ENCODE measurements at regions not wholly inside any gene's neighbourhood (a gene's known extent, or its start where the extent isn't known, plus 50 kb on each side); places are given as distances from the start of the nearest gene placed in this dataset.

DNA sequence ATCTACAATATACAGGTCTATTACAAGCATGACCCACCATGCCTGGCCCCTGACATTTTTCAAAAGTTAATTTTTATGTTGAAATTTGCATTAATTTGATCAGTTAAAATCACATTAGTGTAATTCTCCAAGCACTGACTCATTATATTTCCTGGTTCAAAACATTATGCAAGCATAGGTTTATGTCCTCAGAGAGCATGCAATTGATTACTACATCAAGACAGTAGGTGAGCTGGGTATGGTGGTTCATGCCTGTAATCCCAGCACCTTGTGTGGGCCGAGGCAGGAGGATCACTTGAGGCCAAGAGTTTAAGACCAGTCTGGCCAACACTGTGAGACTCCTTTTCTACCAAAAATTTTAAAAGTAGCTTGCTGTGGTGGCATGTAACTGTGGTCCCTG is 248.8 kb upstream of the KLHL1 start:
- Histone ChIP-seq H3K27ac (ENCODE audit: low read depth, low read length) (no peak overlapping the region), H3K27me3 (ENCODE audit: control insufficient read depth, insufficient read depth, low read length) (no peaks in the 10 kb centered on the region), H3K9me3 (ENCODE audit: control insufficient read depth, insufficient read depth, low read length) (peaks cover 3% of the 10 kb centered on the region; the same call in 1 of the 2 replicates), H3K4me3 (ENCODE audit: low read depth, low read length) (no peak overlapping the region)
- ChIA-PET CTCF (no interaction called here), POLR2A (no interaction called here)
- DNase-seq (ENCODE audit: low read depth, low spot score), result no peak
- no peak for TF ChIP-seq CTCF (IDR thresholded peaks at IDR 0.05; ENCODE audit: low read depth, low read length)

GRCh38 chr13:70353096-70353495 is 244.8 kb upstream of the KLHL1 start:
- ChIA-PET POLR2A (no interaction called here), CTCF (no interaction called here)
- H3K9me3 ChIP-seq (ENCODE audit: control insufficient read depth, insufficient read depth, low read length), result peaks cover 3% of the 10 kb centered on the region; the same call in 1 of the 2 replicates
- H3K4me3 ChIP-seq (ENCODE audit: low read depth, low read length), result no peak overlapping the region
- no peaks in the 10 kb centered on the region for H3K27me3 ChIP-seq (ENCODE audit: control insufficient read depth, insufficient read depth, low read length)
- no peak for DNase-seq (ENCODE audit: low read depth, low spot score)
- TF ChIP-seq CTCF (IDR thresholded peaks at IDR 0.05; ENCODE audit: low read depth, low read length), result no peak
- H3K27ac ChIP-seq (ENCODE audit: low read depth, low read length), result no peak overlapping the region

DNA sequence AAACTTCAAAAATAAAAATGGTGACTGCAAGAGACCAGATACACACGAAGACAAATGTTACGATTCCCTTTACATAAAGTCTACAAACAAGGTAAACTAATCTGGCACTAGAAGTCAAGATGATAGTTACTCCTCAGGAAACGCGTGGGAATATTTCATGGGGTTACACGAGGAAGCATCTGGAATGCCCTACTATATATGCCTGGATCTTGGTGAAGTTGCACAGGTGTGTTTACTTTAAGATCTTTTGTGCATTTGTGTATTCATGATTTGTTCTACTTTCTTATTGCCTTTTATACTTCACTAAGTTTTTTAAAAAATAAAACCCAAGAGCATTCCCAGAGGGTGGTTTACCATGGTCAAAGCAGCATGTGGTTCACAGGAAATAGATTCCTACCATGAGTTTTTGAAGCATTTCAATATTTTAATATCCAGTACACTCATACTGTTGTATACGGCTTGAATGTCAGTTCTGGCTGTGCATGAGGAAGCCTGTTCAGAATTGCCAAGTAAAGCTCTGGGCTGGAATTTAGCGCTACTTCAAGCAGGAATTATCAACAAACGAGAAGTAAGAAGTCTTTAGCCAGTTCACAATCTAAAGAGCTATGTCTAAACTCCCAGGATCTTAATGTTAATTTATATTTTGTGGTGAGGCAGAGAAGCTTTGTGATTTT is 239.8 kb upstream of the KLHL1 start:
- ChIA-PET CTCF (no interaction called here), POLR2A (no interaction called here)
- no peak overlapping the region for H3K27ac ChIP-seq (ENCODE audit: low read depth, low read length)
- no peak overlapping the region for H3K4me3 ChIP-seq (ENCODE audit: low read depth, low read length)
- no peaks in the 10 kb centered on the region for H3K27me3 ChIP-seq (ENCODE audit: control insufficient read depth, insufficient read depth, low read length)
- TF ChIP-seq CTCF (IDR thresholded peaks at IDR 0.05; ENCODE audit: low read depth, low read length), result no peak
- no peak for DNase-seq (ENCODE audit: low read depth, low spot score)
- peaks cover 3% of the 10 kb centered on the region; the same call in 1 of the 2 replicates for H3K9me3 ChIP-seq (ENCODE audit: control insufficient read depth, insufficient read depth, low read length)

GRCh38 chr13:70339738-70340137 is 231.5 kb upstream of the KLHL1 start:
- Histone ChIP-seq H3K27me3 (ENCODE audit: control insufficient read depth, insufficient read depth, low read length) (no peaks in the 10 kb centered on the region), H3K27ac (ENCODE audit: low read depth, low read length) (no peak overlapping the region), H3K9me3 (ENCODE audit: control insufficient read depth, insufficient read depth, low read length) (peaks cover 4% of the 10 kb centered on the region; the same call in 1 of the 2 replicates), H3K4me3 (ENCODE audit: low read depth, low read length) (no peak overlapping the region)
- ChIA-PET CTCF (no interaction called here), POLR2A (no interaction called here)
- DNase-seq (ENCODE audit: low read depth, low spot score), result no peak
- no peak for TF ChIP-seq CTCF (IDR thresholded peaks at IDR 0.05; ENCODE audit: low read depth, low read length)

- POLR2A ChIA-PET, result no interaction called here
- no peak overlapping the region for H3K27ac ChIP-seq (ENCODE audit: low read depth, low read length)
- TF ChIP-seq CTCF (IDR thresholded peaks at IDR 0.05; ENCODE audit: low read depth, low read length), result no peak
- H3K9me3 ChIP-seq (ENCODE audit: control insufficient read depth, insufficient read depth, low read length), result peaks cover 4% of the 10 kb centered on the region; the same call in 1 of the 2 replicates
- no peaks in the 10 kb centered on the region for H3K27me3 ChIP-seq (ENCODE audit: control insufficient read depth, insufficient read depth, low read length)
- CTCF ChIA-PET, result no interaction called here
- H3K4me3 ChIP-seq (ENCODE audit: low read depth, low read length), result no peak overlapping the region
- DNase-seq (ENCODE audit: low read depth, low spot score), result no peak
Measured at GRCh38 chr13:70338609-70339008, 230.4 kb upstream of the KLHL1 start.
